OCI-LY7 (cell line): ENCODE measurements at regions not wholly inside any gene's neighbourhood (a gene's known extent, or its start where the extent isn't known, plus 50 kb on each side); places are given as distances from the start of the nearest gene placed in this dataset.

Source experiments
- BruUV-seq: library from RNA; stranded (reverse); fragments of 400-500 nt; replicated peaks from 2 replicates; lab custom pipeline; 2021; lab: Mats Ljungman, UMichigan
- CTCF ChIA-PET: fragments of 300-600 bp; sonication (Branson Sonifier 250); formaldehyde crosslinking; loops from one replicate; lab custom pipeline; 2022; ENCODE audit warnings: antibody characterized with exemption; ENCODE audit not compliant: unreplicated experiment; lab: Charles Lee
- POLR2A ChIA-PET: fragments of 300-600 bp; sonication (Branson Sonifier 250); formaldehyde crosslinking; loops from one replicate; lab custom pipeline; 2022; ENCODE audit warnings: antibody characterized with exemption; lab: Charles Lee
- DNase-seq: peaks from one replicate; pipeline ENCODE4 v3.0.0-alpha.2; 2015; ENCODE audit warnings: low spot score
- H2AFZ ChIP-seq: fragments of 200-600 bp; sonication (generic), shearing (Covaris generic); 2 replicates; pipeline ENCODE4 v1.6.1; 2014; ENCODE audit warnings: mild to moderate bottlenecking, antibody characterized with exemption, low read length, moderate library complexity
- H3K27ac ChIP-seq: fragments of 200-600 bp; sonication (generic); 2 replicates; pipeline ENCODE4 v1.5.1; 2014; ENCODE audit warnings: mixed run types, low read depth, mild to moderate bottlenecking, moderate library complexity, low read length, inconsistent platforms; ENCODE audit not compliant: poor library complexity, severe bottlenecking
- H3K36me3 ChIP-seq: fragments of 200-600 bp; sonication (generic); 2 replicates; pipeline ENCODE4 v1.6.1; 2014; ENCODE audit warnings: mild to moderate bottlenecking, antibody characterized with exemption, low read length, moderate library complexity, mixed read lengths; ENCODE audit not compliant: insufficient read depth
- H3K4me1 ChIP-seq: fragments of 200-600 bp; sonication (generic); 2 replicates; pipeline ENCODE4 v1.5.1; 2014; ENCODE audit warnings: mild to moderate bottlenecking, low read length; ENCODE audit not compliant: insufficient read depth, poor library complexity, severe bottlenecking
- H3K4me2 ChIP-seq: fragments of 200-600 bp; sonication (generic); 2 replicates; pipeline ENCODE4 v1.6.1; 2014; ENCODE audit warnings: mild to moderate bottlenecking, low read length
- H3K4me3 ChIP-seq: fragments of 200-600 bp; sonication (generic); 2 replicates; pipeline ENCODE4 v1.5.1; 2014; ENCODE audit warnings: mild to moderate bottlenecking, low read depth, low read length; ENCODE audit not compliant: poor library complexity, severe bottlenecking
- H3K79me2 ChIP-seq: fragments of 200-600 bp; sonication (generic); 2 replicates; pipeline ENCODE4 v1.6.1; 2016; ENCODE audit warnings: low read depth, mild to moderate bottlenecking, low read length, moderate library complexity, mixed read lengths; ENCODE audit not compliant: insufficient read depth
- H3K9me2 ChIP-seq: fragments of 200-600 bp; sonication (generic); 2 replicates; pipeline ENCODE4 v1.6.1; 2016; ENCODE audit warnings: mild to moderate bottlenecking, low read length, mixed read lengths; ENCODE audit not compliant: insufficient read depth
- H3K9me3 ChIP-seq: fragments of 200-600 bp; sonication (generic); 2 replicates; pipeline ENCODE4 v1.6.1; 2014; ENCODE audit warnings: mild to moderate bottlenecking, mixed run types, low read length, mixed read lengths
- H4K20me1 ChIP-seq: fragments of 200-600 bp; sonication (generic); 2 replicates; pipeline ENCODE4 v1.6.1; 2014; ENCODE audit warnings: mild to moderate bottlenecking, antibody characterized with exemption, low read length, moderate library complexity, mixed read lengths; ENCODE audit not compliant: insufficient read depth
- EZH2phosphoT487 ChIP-seq: fragments of 200-600 bp; sonication (generic); IDR thresholded peaks from 2 replicates; pipeline ENCODE4 v1.6.1; 2018; ENCODE audit warnings: low read depth, borderline replicate concordance, mild to moderate bottlenecking, mixed run types, antibody characterized with exemption, low read length, moderate library complexity, mixed read lengths
- intact Hi-C: fragments of 100-400 bp; cut with micrococcal nuclease; formaldehyde crosslinking; loops from one replicate; pipeline ENCODE4 v1.10.0; 2022; ENCODE audit not compliant: unreplicated experiment
- TF ChIP-seq, protein P1 (sequence below): fragments of 200-600 bp; sonication (generic); conservative IDR thresholded peaks from 2 replicates; pipeline ENCODE4 v1.5.1; 2014; ENCODE audit warnings: mild to moderate bottlenecking, antibody characterized with exemption, low read length, moderate library complexity, mixed read lengths

DNA sequence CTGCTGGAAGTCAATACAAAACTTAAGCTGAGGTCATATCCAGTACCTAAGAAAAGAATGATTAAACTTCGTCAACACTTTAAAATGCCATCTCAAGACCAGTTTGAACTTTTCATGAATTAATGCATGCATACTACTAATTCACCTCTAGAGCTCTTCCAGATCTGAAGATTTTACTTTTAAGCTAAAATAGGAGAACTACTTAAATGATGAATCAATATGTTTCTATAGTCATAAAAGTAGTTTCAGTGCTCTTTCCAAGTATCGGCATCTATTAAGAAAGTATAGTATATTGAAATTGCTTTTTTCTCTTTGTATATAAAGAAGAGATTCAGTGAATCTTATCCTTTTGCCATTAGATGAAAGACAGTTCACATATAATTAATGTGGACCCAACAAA lies 1123.9 kb downstream of the PCDH9 start:
- Histone ChIP-seq H3K79me2 (no peaks in the 10 kb centered on the region), H3K4me2 (no peak overlapping the region), H3K4me3 (no peak overlapping the region), H2AFZ (no peak overlapping the region), H3K27ac (no peak overlapping the region), H3K9me3 (no peaks in the 10 kb centered on the region), H3K36me3 (no peaks in the 10 kb centered on the region), H3K4me1 (no peaks in the 10 kb centered on the region), H3K9me2 (no peaks in the 10 kb centered on the region), H4K20me1 (no peaks in the 10 kb centered on the region)
- intact Hi-C loops, result no loop called here
- ChIA-PET CTCF (no interaction called here), POLR2A (interaction anchor here (0.6 to 1.5 kb wide), 5 partner anchors 36 to 641 kb away, joined by 3 to 5 read pairs (median 3); no protein-coding TSS in a partner anchor)
- no peak for TF ChIP-seq EZH2phosphoT487
- TF ChIP-seq, protein P1, sequence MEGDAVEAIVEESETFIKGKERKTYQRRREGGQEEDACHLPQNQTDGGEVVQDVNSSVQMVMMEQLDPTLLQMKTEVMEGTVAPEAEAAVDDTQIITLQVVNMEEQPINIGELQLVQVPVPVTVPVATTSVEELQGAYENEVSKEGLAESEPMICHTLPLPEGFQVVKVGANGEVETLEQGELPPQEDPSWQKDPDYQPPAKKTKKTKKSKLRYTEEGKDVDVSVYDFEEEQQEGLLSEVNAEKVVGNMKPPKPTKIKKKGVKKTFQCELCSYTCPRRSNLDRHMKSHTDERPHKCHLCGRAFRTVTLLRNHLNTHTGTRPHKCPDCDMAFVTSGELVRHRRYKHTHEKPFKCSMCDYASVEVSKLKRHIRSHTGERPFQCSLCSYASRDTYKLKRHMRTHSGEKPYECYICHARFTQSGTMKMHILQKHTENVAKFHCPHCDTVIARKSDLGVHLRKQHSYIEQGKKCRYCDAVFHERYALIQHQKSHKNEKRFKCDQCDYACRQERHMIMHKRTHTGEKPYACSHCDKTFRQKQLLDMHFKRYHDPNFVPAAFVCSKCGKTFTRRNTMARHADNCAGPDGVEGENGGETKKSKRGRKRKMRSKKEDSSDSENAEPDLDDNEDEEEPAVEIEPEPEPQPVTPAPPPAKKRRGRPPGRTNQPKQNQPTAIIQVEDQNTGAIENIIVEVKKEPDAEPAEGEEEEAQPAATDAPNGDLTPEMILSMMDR, result no peak
- no peak for DNase-seq
- no TSS peak for BruUV-seq

GRCh38 chr13:66102864-66103263 lies 1127.3 kb downstream of the PCDH9 start:
- intact Hi-C loops, result no loop called here
- H3K9me2 ChIP-seq, result no peaks in the 10 kb centered on the region
- no peaks in the 10 kb centered on the region for H3K9me3 ChIP-seq
- no peaks in the 10 kb centered on the region for H3K4me1 ChIP-seq
- no peak for DNase-seq
- no peaks in the 10 kb centered on the region for H3K36me3 ChIP-seq
- CTCF ChIA-PET, result no interaction called here
- H3K4me2 ChIP-seq, result no peak overlapping the region
- no TSS peak for BruUV-seq
- 0 out of 2 replicates have a peak, but pooled peaks cover 3% of the 10 kb centered on the region for H4K20me1 ChIP-seq
- H3K4me3 ChIP-seq, result no peak overlapping the region
- POLR2A ChIA-PET, result interaction anchor here (0.7 to 1.1 kb wide), 2 partner anchors 9 to 33 kb away, joined by 3 to 4 read pairs; no protein-coding TSS in a partner anchor
- H3K79me2 ChIP-seq, result no peaks in the 10 kb centered on the region
- H2AFZ ChIP-seq, result no peak overlapping the region
- TF ChIP-seq EZH2phosphoT487, result no peak
- TF ChIP-seq, protein P1, result no peak
- H3K27ac ChIP-seq, result no peak overlapping the region

DNA sequence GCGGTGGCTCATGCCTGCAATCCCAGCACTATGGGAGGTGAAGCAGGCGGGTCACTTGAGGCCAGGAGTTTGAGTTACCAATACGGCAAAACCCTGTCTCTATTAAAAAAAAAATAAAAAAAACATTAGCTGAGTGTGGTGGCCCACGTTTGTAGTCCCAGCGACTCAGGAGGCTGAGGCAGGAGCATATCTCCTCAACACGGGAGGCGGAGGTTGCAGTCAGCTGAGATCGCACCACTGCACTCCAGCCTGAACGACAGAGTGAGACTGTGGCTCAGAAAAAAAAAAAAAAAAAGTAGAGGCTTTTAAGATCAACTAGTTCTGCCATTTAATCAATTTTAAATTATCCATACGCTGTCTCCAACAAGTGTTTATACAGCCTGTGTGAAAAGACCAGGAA lies 1130.3 kb downstream of the PCDH9 start:
- Histone ChIP-seq H3K9me2 (no peaks in the 10 kb centered on the region), H3K27ac (no peak overlapping the region), H3K4me3 (no peak overlapping the region), H3K4me1 (no peaks in the 10 kb centered on the region), H3K36me3 (no peaks in the 10 kb centered on the region), H3K79me2 (no peaks in the 10 kb centered on the region), H3K9me3 (no peaks in the 10 kb centered on the region), H3K4me2 (no peak overlapping the region), H4K20me1 (0 out of 2 replicates have a peak, but pooled peaks cover 3% of the 10 kb centered on the region), H2AFZ (no peak overlapping the region)
- TF ChIP-seq, protein P1, result no peak
- no peak for TF ChIP-seq EZH2phosphoT487
- POLR2A ChIA-PET, result no interaction called here
- intact Hi-C loops, result no loop called here
- CTCF ChIA-PET, result no interaction called here
- BruUV-seq, result no TSS peak
- no peak for DNase-seq
